ENCODE measurements at regions not wholly inside any gene's neighbourhood (a gene's known extent, or its start where the extent isn't known, plus 50 kb on each side); places are given as distances from the start of the nearest gene placed in this dataset.

DNA sequence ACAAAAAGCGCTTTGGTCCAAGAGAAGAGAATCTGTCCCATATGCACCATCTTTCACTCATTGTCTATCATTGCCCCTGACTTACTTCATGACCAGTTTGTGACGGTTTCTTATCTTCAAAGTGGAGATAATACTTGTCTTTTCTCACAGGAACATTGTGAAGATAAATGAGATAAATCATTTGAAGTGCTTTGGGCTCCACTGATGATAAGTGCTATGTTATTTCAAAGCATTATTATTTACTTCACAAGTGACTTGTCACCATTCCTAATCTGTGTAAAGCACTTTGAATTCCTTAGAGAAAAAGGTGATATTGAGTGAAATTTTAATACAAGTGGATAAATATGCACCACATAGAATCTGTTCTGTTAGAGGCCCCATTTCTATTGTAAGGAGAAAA lies 731.6 kb upstream of the PTBP2 start:
- H3K4me3 Mint-ChIP-seq: no peak overlapping the region
- DNase-seq (no peak), ATAC-seq (ENCODE audit: low read depth in 2 of 2) (no peak)
- peaks cover 0 to 11% (median 0%) of the 10 kb centered on the region in 7 donors for H3K9me3 Mint-ChIP-seq
- no peaks in the 10 kb centered on the region for H3K27me3 Mint-ChIP-seq
- no peak overlapping the region for H3K27ac Mint-ChIP-seq
- H3K4me1 Mint-ChIP-seq: no peaks in the 10 kb centered on the region
- H3K36me3 Mint-ChIP-seq: no peaks in the 10 kb centered on the region

DNA sequence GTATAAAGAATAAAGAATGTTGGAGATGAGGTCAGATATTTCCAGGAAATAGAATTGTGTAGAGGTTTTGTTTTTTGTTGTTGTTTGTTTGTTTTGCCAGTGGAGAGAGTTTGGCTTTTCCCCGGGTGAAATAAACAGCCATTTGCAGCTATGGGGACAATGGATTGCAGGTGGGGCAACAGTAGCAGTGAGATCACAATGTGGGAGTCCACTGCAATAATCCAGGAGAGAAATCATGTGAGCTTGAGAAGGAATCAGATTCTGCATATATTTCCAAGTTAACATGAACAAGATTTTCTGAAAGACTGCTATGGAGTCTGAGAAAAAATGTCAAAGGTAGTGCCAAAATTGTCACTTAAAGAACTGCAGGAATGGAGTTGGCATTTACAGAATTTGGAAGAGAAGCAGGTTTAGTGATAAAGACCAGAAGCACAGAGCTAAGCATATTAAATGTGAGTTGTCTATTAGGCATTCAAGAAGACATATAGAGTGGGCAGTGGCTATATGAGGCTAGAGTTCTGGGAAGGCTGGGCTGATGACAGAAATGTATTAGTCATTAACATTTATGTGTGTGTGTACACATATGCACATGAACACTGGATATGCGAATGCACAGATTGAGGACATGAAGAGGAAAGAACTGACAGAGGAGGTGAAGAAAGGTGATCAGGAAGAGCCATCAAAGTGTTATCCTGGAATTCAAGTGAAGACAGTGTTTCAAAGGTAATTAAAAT lies 729.6 kb upstream of the PTBP2 start:
- Mint-ChIP-seq H3K36me3 (no peaks in the 10 kb centered on the region), H3K27ac (no peak overlapping the region), H3K4me1 (no peaks in the 10 kb centered on the region), H3K4me3 (no peak overlapping the region), H3K9me3 (peaks cover 0 to 8% (median 0%) of the 10 kb centered on the region in 7 donors), H3K27me3 (no peaks in the 10 kb centered on the region)
- DNase-seq: no peak
- ATAC-seq (ENCODE audit: low read depth in 2 of 2): no peak

DNA sequence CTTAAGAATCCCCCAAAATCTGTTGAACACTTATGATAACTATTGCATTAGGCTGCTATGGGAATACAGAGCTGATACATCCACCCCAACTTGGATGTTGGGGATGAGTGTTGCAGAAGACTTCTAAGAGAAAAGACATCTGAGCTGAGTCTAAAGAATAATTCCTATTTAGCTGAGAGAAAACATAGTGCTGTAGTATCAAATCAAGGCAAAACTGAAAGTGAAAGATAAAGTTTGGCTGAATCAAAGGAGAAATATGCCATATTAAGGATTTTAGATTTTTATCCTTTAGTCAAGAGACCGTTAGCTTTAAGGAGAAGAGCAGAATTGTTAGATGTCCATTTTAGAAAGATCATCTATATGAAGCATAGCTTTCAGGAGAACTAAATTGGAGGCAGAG lies 726.9 kb upstream of the PTBP2 start:
- Mint-ChIP-seq H3K27me3 (no peaks in the 10 kb centered on the region), H3K4me1 (no peaks in the 10 kb centered on the region), H3K27ac (no peak overlapping the region), H3K9me3 (peaks cover 0 to 7% (median 0%) of the 10 kb centered on the region in 7 donors), H3K36me3 (no peaks in the 10 kb centered on the region), H3K4me3 (peak overlapping the region in 1 of 8 donors; percentile 38)
- no peak for ATAC-seq (ENCODE audit: low read depth in 2 of 2)
- DNase-seq: no peak

DNA sequence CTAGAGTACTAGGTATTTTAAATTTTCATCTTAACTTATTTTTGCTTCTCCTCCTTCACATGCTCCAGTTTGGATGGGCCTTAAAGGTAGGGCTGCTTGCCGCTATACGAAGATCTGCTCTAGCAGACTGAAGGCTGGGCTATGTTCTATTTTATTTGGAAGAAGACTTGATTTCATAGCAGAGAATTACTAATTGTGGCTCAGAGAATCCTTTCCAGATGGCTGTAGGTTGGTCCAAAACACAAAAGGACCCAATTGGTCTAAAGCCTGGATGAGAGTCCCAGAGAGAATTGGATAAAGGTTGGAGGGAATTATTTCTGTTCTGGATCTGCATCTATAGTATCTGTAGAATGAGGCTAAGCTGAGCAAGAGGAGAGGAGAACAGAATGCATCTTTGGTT lies 719.4 kb upstream of the PTBP2 start:
- no peaks in the 10 kb centered on the region for H3K36me3 Mint-ChIP-seq
- no peaks in the 10 kb centered on the region for H3K27me3 Mint-ChIP-seq
- DNase-seq (no peak), ATAC-seq (ENCODE audit: low read depth in 2 of 2) (no peak)
- H3K4me1 Mint-ChIP-seq: no peaks in the 10 kb centered on the region
- no peak overlapping the region for H3K27ac Mint-ChIP-seq
- peaks cover 0 to 10% (median 5%) of the 10 kb centered on the region in 7 donors for H3K9me3 Mint-ChIP-seq
- H3K4me3 Mint-ChIP-seq: no peak overlapping the region

DNA sequence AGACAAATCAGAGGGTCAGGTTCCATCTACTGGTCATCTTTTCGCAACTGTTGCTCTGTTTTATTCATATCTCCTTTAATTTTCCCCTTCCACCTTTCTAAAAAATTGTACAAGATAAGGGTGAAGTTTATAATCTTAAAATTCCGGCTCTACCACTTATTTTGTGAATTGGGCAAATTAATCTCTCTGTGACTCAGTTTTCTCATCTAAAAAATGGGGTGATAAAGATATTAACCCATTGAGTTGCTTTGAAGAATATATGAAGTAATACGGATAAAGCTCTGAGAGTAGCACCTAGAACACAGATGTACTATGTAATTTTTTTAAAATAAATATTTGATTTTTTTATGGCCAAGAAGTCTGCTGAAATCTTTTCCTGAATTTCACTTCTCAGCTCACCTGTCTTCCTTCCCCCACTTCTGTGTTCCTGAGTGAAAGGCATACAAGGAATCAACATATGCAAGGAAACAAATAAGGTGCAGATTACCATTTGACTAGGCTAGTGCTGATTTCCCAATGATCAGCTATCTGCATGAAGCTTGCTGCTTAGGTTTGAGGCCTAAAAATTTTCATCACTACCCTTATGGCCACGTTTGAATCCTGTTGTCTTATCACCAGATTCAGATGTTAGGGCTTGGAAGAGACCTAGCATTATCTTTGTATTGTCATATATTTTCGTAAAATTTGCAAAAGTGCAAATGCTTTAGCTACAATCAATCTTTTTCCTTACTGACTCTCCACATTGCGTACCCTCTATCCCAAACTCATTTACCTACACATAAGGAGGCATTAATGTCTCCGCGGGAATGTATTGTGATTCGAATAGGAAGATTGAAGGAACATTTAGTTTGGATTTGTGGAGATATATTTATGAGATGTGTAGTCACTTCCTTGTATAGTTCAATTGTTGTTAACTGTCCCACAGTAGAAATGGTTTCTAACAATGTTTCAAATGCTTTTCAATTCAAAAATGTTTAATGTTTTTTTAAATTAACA lies 718.3 kb upstream of the PTBP2 start:
- Mint-ChIP-seq H3K27ac (no peak overlapping the region), H3K4me1 (no peaks in the 10 kb centered on the region), H3K27me3 (no peaks in the 10 kb centered on the region), H3K9me3 (peaks cover 0 to 10% (median 5%) of the 10 kb centered on the region in 7 donors), H3K4me3 (no peak overlapping the region), H3K36me3 (no peaks in the 10 kb centered on the region)
- no peak for DNase-seq
- no peak for ATAC-seq (ENCODE audit: low read depth in 2 of 2)

DNA sequence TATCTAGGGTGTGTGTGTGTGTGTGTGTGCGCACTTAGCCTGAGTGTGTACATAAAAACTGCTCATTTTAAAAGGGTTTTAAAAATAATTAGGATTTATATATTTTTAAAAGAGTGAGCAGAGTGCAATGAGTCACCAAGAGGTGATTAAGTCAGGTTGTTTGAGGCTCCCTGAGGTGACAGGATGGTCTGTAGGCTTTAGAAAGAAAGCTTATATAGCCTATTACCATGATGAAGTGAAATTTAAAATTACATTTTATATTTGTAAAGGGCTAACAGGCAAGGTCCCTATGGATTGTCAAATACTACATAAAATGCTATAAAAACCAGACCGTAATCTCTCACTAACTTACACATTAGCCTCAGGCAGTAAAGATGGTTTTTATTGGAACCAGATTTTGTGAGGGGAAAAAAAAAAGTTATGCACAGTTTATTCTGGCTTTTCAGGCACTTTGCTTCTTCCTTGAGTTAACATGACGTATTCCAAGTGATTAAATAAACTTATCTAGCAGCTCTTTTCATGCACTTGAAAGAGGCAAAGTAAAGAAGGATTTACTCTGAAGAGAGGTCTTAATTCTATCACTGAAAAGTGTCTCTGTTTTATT lies 711.7 kb upstream of the PTBP2 start:
- no peak for ATAC-seq (ENCODE audit: low read depth in 2 of 2)
- no peak overlapping the region for H3K4me3 Mint-ChIP-seq
- no peak for DNase-seq
- no peaks in the 10 kb centered on the region for H3K36me3 Mint-ChIP-seq
- H3K9me3 Mint-ChIP-seq: peaks cover 0 to 6% (median 3%) of the 10 kb centered on the region in 7 donors
- H3K4me1 Mint-ChIP-seq: no peaks in the 10 kb centered on the region
- no peaks in the 10 kb centered on the region for H3K27me3 Mint-ChIP-seq
- no peak overlapping the region for H3K27ac Mint-ChIP-seq

DNA sequence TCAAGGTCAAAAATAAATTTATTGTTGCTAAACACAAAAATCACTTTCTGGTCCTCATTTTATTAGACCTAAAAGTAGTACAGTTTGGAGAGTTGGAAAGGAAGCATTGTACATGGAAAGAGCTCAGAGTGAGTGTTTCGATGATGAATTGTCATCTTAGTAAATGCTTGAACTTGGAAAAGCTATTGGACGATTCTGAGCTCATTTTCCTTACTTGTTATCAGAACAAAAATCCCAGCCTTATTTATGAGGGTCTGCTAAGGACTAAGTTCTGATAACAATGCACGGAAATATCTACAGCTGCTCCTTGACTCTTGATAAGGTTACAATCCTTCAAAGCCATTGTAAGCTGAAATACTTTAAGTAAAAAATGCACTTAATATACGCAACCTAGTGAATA lies 710.0 kb upstream of the PTBP2 start:
- no peak for DNase-seq
- Mint-ChIP-seq H3K36me3 (no peaks in the 10 kb centered on the region), H3K4me1 (no peaks in the 10 kb centered on the region), H3K4me3 (no peak overlapping the region), H3K27me3 (no peaks in the 10 kb centered on the region), H3K27ac (peak overlapping the region in 1 of 6 donors; percentile 78), H3K9me3 (peaks cover 0 to 4% (median 2%) of the 10 kb centered on the region in 7 donors)
- no peak for ATAC-seq (ENCODE audit: low read depth in 2 of 2)

DNA sequence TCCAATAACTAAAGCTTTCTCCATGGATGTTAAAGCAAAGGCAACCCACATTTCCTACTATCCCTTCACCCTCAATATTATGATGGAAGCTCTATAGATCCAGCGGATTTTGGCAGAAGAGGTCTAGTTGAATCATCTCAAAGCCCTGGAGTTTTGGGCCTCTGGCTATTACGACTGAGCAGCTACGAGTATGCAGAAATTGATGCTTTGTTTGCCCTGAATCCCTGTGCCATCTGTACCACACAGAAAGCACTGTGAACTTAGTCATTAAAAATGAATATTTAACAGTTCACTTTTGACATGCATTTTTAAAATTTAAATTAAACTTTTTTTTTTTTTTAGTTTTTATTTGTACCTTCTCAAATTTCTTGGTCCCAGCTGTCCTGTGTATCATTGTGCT lies 705.4 kb upstream of the PTBP2 start:
- peaks cover 0 to 7% (median 2%) of the 10 kb centered on the region in 7 donors for H3K9me3 Mint-ChIP-seq
- no peak overlapping the region for H3K4me3 Mint-ChIP-seq
- DNase-seq (no peak), ATAC-seq (ENCODE audit: low read depth in 2 of 2) (no peak)
- H3K27ac Mint-ChIP-seq: no peak overlapping the region
- H3K27me3 Mint-ChIP-seq: no peaks in the 10 kb centered on the region
- H3K36me3 Mint-ChIP-seq: no peaks in the 10 kb centered on the region
- no peaks in the 10 kb centered on the region for H3K4me1 Mint-ChIP-seq

DNA sequence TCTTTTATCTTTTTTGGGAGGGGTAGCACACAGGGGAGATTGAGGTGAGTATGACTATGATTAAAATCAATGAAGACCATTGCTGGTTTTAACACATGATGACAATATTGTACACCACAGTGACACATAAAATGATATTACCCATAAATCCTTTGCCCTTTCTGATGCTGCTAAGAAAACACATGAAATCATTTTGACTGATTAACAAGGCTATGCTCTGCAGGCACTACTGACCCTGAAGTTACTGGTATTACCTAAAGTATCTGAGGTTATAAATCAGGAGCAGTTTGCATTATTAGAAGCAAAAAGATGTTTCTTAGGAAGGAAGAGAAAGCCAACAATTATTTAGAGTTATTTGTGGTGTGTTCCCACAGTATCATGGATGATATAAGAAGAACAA lies 701.2 kb upstream of the PTBP2 start:
- DNase-seq (no peak), ATAC-seq (ENCODE audit: low read depth in 2 of 2) (no peak)
- no peaks in the 10 kb centered on the region for H3K27me3 Mint-ChIP-seq
- peaks cover 0 to 3% (median 0%) of the 10 kb centered on the region in 7 donors for H3K9me3 Mint-ChIP-seq
- no peak overlapping the region for H3K27ac Mint-ChIP-seq
- no peak overlapping the region for H3K4me3 Mint-ChIP-seq
- H3K36me3 Mint-ChIP-seq: no peaks in the 10 kb centered on the region
- H3K4me1 Mint-ChIP-seq: no peaks in the 10 kb centered on the region

DNA sequence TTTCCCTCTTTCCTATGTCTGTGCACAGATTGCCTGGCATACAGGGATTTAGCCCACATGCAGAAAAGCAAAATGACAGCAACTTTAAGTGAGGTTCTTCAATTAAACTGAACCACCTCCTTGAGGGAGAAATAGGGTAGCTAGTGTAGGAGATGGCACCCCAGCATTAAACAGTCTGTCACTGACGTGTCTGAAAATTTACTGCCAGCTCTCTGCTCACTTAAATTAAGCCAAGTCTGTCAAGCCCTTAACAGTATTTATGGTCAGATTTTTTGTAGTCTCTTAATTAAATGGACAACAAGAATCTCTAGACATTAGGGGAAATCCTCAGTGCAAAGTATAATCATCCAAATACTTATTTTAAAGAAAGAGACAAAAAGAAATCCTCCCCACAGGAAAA lies 696.5 kb upstream of the PTBP2 start:
- ATAC-seq (ENCODE audit: low read depth in 2 of 2) (no peak), DNase-seq (no peak)
- H3K9me3 Mint-ChIP-seq: peaks cover 0 to 7% (median 0%) of the 10 kb centered on the region in 7 donors
- H3K36me3 Mint-ChIP-seq: no peaks in the 10 kb centered on the region
- no peaks in the 10 kb centered on the region for H3K4me1 Mint-ChIP-seq
- no peaks in the 10 kb centered on the region for H3K27me3 Mint-ChIP-seq
- H3K4me3 Mint-ChIP-seq: no peak overlapping the region
- no peak overlapping the region for H3K27ac Mint-ChIP-seq

DNA sequence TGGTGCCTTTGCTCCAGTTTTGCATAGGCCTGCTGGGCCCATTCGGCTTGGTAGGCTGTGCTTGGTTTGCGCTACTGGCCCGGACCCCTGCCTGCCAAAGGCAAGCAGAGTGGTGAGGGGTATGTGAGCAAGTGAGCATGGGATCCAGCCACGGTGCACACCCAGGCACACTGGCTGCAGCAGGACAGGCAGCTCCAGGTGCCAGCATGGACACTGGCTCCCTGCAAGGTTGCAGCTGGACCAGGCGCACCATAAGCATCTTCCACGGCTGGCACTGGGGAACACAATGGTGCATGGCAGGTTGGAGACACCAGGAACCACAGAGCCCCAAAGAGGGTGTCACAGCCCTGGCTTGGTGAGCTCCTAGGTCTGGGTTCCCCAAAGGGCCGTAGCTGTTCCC lies 693.5 kb upstream of the PTBP2 start:
- Mint-ChIP-seq H3K4me3 (no peak overlapping the region), H3K27ac (no peak overlapping the region), H3K27me3 (no peaks in the 10 kb centered on the region), H3K9me3 (peaks cover 0 to 10% (median 3%) of the 10 kb centered on the region in 7 donors), H3K36me3 (no peaks in the 10 kb centered on the region), H3K4me1 (no peaks in the 10 kb centered on the region)
- no peak for ATAC-seq (ENCODE audit: low read depth in 2 of 2)
- no peak for DNase-seq

DNA sequence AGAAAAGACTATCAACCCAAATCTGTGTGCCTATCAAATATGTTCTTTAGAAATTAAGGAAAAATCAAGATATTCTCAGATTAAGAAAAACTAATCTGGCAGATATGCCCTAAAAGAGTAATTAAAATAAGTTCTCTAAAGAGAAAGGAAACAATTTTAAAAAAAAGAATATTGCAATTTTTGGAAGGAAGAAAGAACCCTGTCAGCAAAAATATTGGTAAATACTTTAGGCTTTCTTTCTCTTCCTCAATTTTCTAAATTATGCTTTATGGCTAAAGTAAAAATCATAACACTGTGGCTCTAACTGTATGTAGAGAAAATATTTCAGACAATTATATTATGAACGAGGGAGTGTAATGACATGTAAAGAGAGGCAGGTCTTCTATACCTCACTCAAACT lies 691.3 kb upstream of the PTBP2 start:
- H3K4me1 Mint-ChIP-seq: no peaks in the 10 kb centered on the region
- DNase-seq (no peak), ATAC-seq (ENCODE audit: low read depth in 2 of 2) (no peak)
- H3K9me3 Mint-ChIP-seq: peaks cover 0 to 8% (median 3%) of the 10 kb centered on the region in 7 donors
- H3K4me3 Mint-ChIP-seq: no peak overlapping the region
- no peaks in the 10 kb centered on the region for H3K36me3 Mint-ChIP-seq
- H3K27me3 Mint-ChIP-seq: no peaks in the 10 kb centered on the region
- H3K27ac Mint-ChIP-seq: no peak overlapping the region

DNA sequence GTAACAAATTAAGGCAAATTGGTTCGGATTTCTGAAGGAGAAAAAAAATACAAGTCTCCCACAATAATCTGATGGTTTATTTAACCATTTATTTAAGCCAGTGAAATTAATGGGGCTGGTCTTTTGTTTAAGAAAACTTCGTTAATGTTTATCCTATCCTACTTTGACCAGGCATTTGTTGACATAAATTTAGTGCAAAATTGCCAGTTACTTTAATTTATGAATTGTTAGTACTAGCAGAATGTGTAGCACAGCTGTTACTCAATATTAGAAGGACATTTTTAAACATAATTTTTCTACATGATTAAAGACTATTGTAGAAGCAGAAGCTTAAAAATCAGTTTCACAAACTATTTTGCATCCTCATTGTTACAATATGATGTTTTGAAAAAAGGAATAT lies 687.6 kb upstream of the PTBP2 start:
- no peak for DNase-seq
- Mint-ChIP-seq H3K27me3 (no peaks in the 10 kb centered on the region), H3K4me3 (no peak overlapping the region), H3K4me1 (no peaks in the 10 kb centered on the region), H3K9me3 (peaks cover 0 to 4% (median 0%) of the 10 kb centered on the region in 7 donors), H3K36me3 (no peaks in the 10 kb centered on the region), H3K27ac (no peak overlapping the region)
- no peak for ATAC-seq (ENCODE audit: low read depth in 2 of 2)

All from naive B cell (primary cell).